Neural progenitor cell (in vitro differentiated cells): ENCODE measurements at regions not wholly inside any gene's neighbourhood (a gene's known extent, or its start where the extent isn't known, plus 50 kb on each side); places are given as distances from the start of the nearest gene placed in this dataset.

Experiments used
- DNase-seq: peaks from one replicate; pipeline ENCODE4 v3.0.0-alpha.2; 2016; ENCODE audit warnings: low spot score
- H2AFZ ChIP-seq: fragments of 200-600 bp; sonication (generic); replicated peaks from 2 replicates; pipeline ENCODE4 v1.6.1; 2016; ENCODE audit warnings: antibody characterized with exemption
- H3F3A ChIP-seq: fragments of 200-600 bp; sonication (generic); 2 replicates; pipeline ENCODE4 v1.6.1; 2016; ENCODE audit warnings: antibody characterized with exemption, low read depth
- H3K27ac ChIP-seq: fragments of 200-600 bp; sonication (generic); 2 replicates; pipeline ENCODE4 v1.5.1; 2016; ENCODE audit warnings: mild to moderate bottlenecking
- H3K27me3 ChIP-seq: fragments of 200-600 bp; sonication (generic); 2 replicates; pipeline ENCODE4 v1.6.1; 2016; ENCODE audit warnings: mild to moderate bottlenecking, moderate library complexity
- H3K36me3 ChIP-seq: fragments of 200-600 bp; sonication (generic); 2 replicates; pipeline ENCODE4 v1.5.1; 2016
- H3K4me1 ChIP-seq: fragments of 200-600 bp; sonication (generic); 2 replicates; pipeline ENCODE4 v1.6.1; 2016; ENCODE audit warnings: mixed run types
- H3K4me2 ChIP-seq: fragments of 200-600 bp; sonication (generic); 2 replicates; pipeline ENCODE4 v1.6.1; 2016
- H3K4me3 ChIP-seq: fragments of 200-600 bp; sonication (generic); 2 replicates; pipeline ENCODE4 v1.5.1; 2016
- H3K79me2 ChIP-seq: fragments of 200-600 bp; sonication (generic); 2 replicates; pipeline ENCODE4 v1.6.1; 2016; ENCODE audit warnings: low read depth
- H3K9ac ChIP-seq: fragments of 200-600 bp; sonication (generic); 2 replicates; pipeline ENCODE4 v1.6.1; 2016
- H3K9me3 ChIP-seq: fragments of 200-600 bp; sonication (generic); 2 replicates; pipeline ENCODE4 v1.5.1; 2016; ENCODE audit warnings: low read depth
- H4K20me1 ChIP-seq: fragments of 200-600 bp; sonication (generic); 2 replicates; pipeline ENCODE4 v1.6.1; 2016; ENCODE audit warnings: low read depth
- H3K27ac Mint-ChIP-seq: 3 replicates; pipeline ENCODE4 v1.8.0; 2021; ENCODE audit warnings: mixed read lengths
- H3K27me3 Mint-ChIP-seq: 2 replicates; pipeline ENCODE4 v1.8.0; 2022; ENCODE audit warnings: low read depth, mild to moderate bottlenecking, inconsistent platforms, moderate library complexity, mixed read lengths; ENCODE audit not compliant: insufficient read depth
- H3K36me3 Mint-ChIP-seq: 3 replicates; pipeline ENCODE4 v1.8.0; 2021; ENCODE audit warnings: mixed read lengths
- H3K4me1 Mint-ChIP-seq: 3 replicates; pipeline ENCODE4 v1.8.0; 2021; ENCODE audit warnings: mixed read lengths
- H3K4me3 Mint-ChIP-seq: 3 replicates; pipeline ENCODE4 v1.8.0; 2021; ENCODE audit warnings: mild to moderate bottlenecking, moderate library complexity, mixed read lengths
- H3K9me3 Mint-ChIP-seq: 3 replicates; pipeline ENCODE4 v1.8.0; 2020; ENCODE audit warnings: mixed read lengths
- EZH2 ChIP-seq: fragments of 200-600 bp; sonication (generic); IDR thresholded peaks from 2 replicates; pipeline ENCODE4 v1.6.1; 2017; ENCODE audit warnings: antibody characterized with exemption, mild to moderate bottlenecking, moderate library complexity
- EZH2phosphoT487 ChIP-seq: fragments of 200-600 bp; sonication (generic); IDR thresholded peaks from 2 replicates; pipeline ENCODE4 v1.6.1; 2017; ENCODE audit warnings: antibody characterized with exemption
- TF ChIP-seq, protein P1 (sequence below): fragments of 200-600 bp; sonication (generic); IDR thresholded peaks from 2 replicates; pipeline ENCODE4 v1.5.1; 2017; ENCODE audit warnings: antibody characterized with exemption, mild to moderate bottlenecking

DNA sequence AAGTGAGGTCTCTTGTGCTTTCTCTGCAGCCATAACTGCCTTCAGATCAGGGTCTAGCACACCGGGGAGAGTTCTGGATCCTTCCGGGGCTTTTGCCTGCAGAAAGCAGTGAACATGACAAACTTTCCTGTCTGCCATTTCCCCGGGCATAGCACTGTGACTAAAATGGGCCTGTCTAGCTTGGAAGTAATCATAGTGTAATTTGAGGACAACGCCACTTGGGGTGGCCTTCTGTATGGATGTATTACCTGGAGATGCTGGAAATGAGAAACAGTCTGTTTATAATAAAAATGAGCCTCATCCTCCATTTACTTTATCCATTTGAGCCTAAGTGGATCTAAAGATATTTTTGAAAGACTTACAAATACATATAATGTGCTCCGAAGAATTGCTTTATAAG is 453.7 kb downstream of the VRK1 start:
- no peak overlapping the region for H3K4me3 Mint-ChIP-seq
- H3K27me3 Mint-ChIP-seq: peaks cover 6% of the 10 kb centered on the region
- Histone ChIP-seq H3K9me3 (no peaks in the 10 kb centered on the region), H3K36me3 (no peaks in the 10 kb centered on the region), H4K20me1 (no peaks in the 10 kb centered on the region), H3F3A (no peaks in the 10 kb centered on the region), H3K4me2 (no peak overlapping the region), H3K4me3 (no peak overlapping the region), H3K4me1 (no peaks in the 10 kb centered on the region), H3K27me3 (no peaks in the 10 kb centered on the region), H2AFZ (no peak overlapping the region), H3K27ac (no peak overlapping the region), H3K9ac (no peak overlapping the region), H3K79me2 (no peaks in the 10 kb centered on the region)
- no peaks in the 10 kb centered on the region for H3K9me3 Mint-ChIP-seq
- H3K4me1 Mint-ChIP-seq: no peaks in the 10 kb centered on the region
- DNase-seq: no peak
- H3K36me3 Mint-ChIP-seq: no peaks in the 10 kb centered on the region
- H3K27ac Mint-ChIP-seq: no peak overlapping the region
- TF ChIP-seq EZH2phosphoT487: no peak
- TF ChIP-seq EZH2: no peak
- TF ChIP-seq, protein P1, sequence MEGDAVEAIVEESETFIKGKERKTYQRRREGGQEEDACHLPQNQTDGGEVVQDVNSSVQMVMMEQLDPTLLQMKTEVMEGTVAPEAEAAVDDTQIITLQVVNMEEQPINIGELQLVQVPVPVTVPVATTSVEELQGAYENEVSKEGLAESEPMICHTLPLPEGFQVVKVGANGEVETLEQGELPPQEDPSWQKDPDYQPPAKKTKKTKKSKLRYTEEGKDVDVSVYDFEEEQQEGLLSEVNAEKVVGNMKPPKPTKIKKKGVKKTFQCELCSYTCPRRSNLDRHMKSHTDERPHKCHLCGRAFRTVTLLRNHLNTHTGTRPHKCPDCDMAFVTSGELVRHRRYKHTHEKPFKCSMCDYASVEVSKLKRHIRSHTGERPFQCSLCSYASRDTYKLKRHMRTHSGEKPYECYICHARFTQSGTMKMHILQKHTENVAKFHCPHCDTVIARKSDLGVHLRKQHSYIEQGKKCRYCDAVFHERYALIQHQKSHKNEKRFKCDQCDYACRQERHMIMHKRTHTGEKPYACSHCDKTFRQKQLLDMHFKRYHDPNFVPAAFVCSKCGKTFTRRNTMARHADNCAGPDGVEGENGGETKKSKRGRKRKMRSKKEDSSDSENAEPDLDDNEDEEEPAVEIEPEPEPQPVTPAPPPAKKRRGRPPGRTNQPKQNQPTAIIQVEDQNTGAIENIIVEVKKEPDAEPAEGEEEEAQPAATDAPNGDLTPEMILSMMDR: no peak

DNA sequence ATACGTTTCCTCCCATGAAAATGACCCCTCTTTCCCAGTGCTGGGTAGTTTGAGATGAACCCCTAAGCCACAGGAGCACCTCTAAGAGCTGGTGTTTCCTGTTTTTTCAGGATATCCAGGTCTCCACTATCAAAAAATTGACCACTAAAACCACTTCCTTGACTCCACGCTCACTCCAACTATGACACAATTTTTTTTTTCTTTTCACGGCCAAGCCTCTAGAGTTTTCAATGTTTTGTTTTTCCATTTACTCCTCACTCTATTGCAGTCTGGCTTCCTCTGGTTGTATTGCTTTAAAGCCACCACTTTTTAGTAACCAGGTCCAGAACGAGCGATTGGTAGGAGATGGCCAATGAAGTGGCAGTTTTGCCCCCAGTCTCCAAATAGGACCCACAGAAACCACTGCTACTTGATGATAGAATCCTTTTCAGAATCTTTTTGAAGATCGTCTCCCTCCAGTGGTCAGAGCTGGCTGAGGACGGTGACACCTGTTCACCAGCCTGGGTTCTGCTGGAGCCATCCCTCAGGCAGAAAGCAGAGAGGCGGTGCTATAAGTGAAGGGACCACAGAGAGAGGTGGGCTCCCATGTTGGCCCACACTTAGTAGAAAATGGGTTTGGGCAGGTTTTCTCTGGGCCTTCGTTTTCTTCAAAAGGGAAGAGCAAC is 454.4 kb downstream of the VRK1 start:
- Histone ChIP-seq H3K36me3 (no peaks in the 10 kb centered on the region), H3K27me3 (no peaks in the 10 kb centered on the region), H3K9me3 (no peaks in the 10 kb centered on the region), H2AFZ (no peak overlapping the region), H3K4me2 (no peak overlapping the region), H3K4me1 (no peaks in the 10 kb centered on the region), H3K79me2 (no peaks in the 10 kb centered on the region), H3K4me3 (no peak overlapping the region), H3K9ac (no peak overlapping the region), H3F3A (no peaks in the 10 kb centered on the region), H4K20me1 (no peaks in the 10 kb centered on the region), H3K27ac (no peak overlapping the region)
- Mint-ChIP-seq H3K4me3 (no peak overlapping the region), H3K36me3 (no peaks in the 10 kb centered on the region), H3K9me3 (no peaks in the 10 kb centered on the region), H3K27ac (no peak overlapping the region), H3K4me1 (no peaks in the 10 kb centered on the region), H3K27me3 (peaks cover 6% of the 10 kb centered on the region)
- TF ChIP-seq EZH2phosphoT487: no peak
- TF ChIP-seq, protein P1: peak; percentile 39
- DNase-seq: peak; percentile 39

DNA sequence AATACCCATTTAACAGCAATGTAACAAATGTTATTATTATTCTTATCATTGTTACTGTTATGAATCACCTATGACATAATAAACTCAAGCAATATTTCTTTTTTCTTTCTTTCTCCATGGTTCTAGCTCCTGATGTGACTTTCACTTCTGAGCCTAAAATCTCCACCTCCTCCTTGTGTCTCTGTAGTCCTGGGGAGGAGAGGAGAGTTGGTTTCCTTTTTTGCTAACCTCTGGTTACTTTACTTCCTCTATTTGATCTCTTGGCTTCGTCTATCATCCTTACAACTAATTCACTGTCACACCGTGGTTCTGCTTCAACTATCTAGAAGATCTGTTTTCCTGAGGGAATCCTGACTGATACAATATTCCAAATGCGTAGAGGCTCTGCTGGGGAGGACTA is 456.6 kb downstream of the VRK1 start:
- Histone ChIP-seq H3K4me2 (no peak overlapping the region), H3K4me3 (no peak overlapping the region), H3K9ac (no peak overlapping the region), H3K27me3 (no peaks in the 10 kb centered on the region), H3K4me1 (no peaks in the 10 kb centered on the region), H4K20me1 (no peaks in the 10 kb centered on the region), H3F3A (no peaks in the 10 kb centered on the region), H2AFZ (no peak overlapping the region), H3K9me3 (no peaks in the 10 kb centered on the region), H3K36me3 (no peaks in the 10 kb centered on the region), H3K27ac (no peak overlapping the region), H3K79me2 (no peaks in the 10 kb centered on the region)
- Mint-ChIP-seq H3K36me3 (no peaks in the 10 kb centered on the region), H3K9me3 (no peaks in the 10 kb centered on the region), H3K27me3 (peaks cover 2% of the 10 kb centered on the region), H3K4me1 (no peaks in the 10 kb centered on the region), H3K4me3 (no peak overlapping the region), H3K27ac (no peak overlapping the region)
- DNase-seq: no peak
- TF ChIP-seq, protein P1: no peak
- TF ChIP-seq EZH2phosphoT487: no peak
